ENCODE measurements at regions not wholly inside any gene's neighbourhood (a gene's known extent, or its start where the extent isn't known, plus 50 kb on each side); places are given as distances from the start of the nearest gene placed in this dataset.

GRCh38 chr7:85620936-85621685 is 434.3 kb upstream of the SEMA3D start:
- H3K4me3 ChIP-seq (ENCODE audit: low read depth, low read length): no peak overlapping the region
- DNase-seq (ENCODE audit: low read depth): peak; percentile 47
- TF ChIP-seq POLR2A (IDR thresholded peaks at IDR 0.05; ENCODE audit: extremely low read depth, insufficient read length) (no peak), MYC (IDR thresholded peaks at IDR 0.05; ENCODE audit: low read depth, low read length) (no peak)
- TF ChIP-seq, protein P1, sequence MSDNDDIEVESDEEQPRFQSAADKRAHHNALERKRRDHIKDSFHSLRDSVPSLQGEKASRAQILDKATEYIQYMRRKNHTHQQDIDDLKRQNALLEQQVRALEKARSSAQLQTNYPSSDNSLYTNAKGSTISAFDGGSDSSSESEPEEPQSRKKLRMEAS (IDR thresholded peaks at IDR 0.05; ENCODE audit: low read depth, low read length): no peak
- TF ChIP-seq, protein P2, sequence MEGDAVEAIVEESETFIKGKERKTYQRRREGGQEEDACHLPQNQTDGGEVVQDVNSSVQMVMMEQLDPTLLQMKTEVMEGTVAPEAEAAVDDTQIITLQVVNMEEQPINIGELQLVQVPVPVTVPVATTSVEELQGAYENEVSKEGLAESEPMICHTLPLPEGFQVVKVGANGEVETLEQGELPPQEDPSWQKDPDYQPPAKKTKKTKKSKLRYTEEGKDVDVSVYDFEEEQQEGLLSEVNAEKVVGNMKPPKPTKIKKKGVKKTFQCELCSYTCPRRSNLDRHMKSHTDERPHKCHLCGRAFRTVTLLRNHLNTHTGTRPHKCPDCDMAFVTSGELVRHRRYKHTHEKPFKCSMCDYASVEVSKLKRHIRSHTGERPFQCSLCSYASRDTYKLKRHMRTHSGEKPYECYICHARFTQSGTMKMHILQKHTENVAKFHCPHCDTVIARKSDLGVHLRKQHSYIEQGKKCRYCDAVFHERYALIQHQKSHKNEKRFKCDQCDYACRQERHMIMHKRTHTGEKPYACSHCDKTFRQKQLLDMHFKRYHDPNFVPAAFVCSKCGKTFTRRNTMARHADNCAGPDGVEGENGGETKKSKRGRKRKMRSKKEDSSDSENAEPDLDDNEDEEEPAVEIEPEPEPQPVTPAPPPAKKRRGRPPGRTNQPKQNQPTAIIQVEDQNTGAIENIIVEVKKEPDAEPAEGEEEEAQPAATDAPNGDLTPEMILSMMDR (IDR thresholded peaks at IDR 0.05; ENCODE audit: low read depth, low read length): no peak

DNA sequence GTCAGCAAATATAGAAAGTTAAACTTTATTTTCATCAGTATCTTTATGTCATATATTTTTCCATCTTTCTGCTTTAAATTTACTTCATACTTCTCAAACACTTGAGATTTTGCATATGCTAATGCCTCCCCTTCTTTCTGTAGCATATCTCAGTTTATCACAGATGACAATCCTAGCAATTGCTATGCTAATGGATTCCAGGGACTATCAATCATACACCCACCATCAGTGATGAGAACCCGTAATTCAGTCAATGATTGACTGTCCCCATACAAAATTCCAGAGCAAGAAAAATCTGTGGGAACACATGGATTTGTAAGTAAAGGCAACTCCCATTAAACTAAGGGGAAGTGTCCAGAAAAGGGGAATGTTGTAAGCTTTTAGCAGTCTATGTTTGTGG is 432.4 kb upstream of the SEMA3D start:
- no peak for TF ChIP-seq POLR2A (IDR thresholded peaks at IDR 0.05; ENCODE audit: extremely low read depth, insufficient read length)
- no peak for TF ChIP-seq MYC (IDR thresholded peaks at IDR 0.05; ENCODE audit: low read depth, low read length)
- TF ChIP-seq, protein P2 (IDR thresholded peaks at IDR 0.05; ENCODE audit: low read depth, low read length): no peak
- TF ChIP-seq, protein P1 (IDR thresholded peaks at IDR 0.05; ENCODE audit: low read depth, low read length): no peak
- no peak overlapping the region for H3K4me3 ChIP-seq (ENCODE audit: low read depth, low read length)
- no peak for DNase-seq (ENCODE audit: low read depth)

- no peak overlapping the region for H3K4me3 ChIP-seq (ENCODE audit: low read depth, low read length)
- DNase-seq (ENCODE audit: low read depth): peak; percentile 6
- TF ChIP-seq, protein P2 (IDR thresholded peaks at IDR 0.05; ENCODE audit: low read depth, low read length): no peak
- TF ChIP-seq MYC (IDR thresholded peaks at IDR 0.05; ENCODE audit: low read depth, low read length): no peak
- TF ChIP-seq, protein P1 (IDR thresholded peaks at IDR 0.05; ENCODE audit: low read depth, low read length): no peak
- TF ChIP-seq POLR2A (IDR thresholded peaks at IDR 0.05; ENCODE audit: extremely low read depth, insufficient read length): no peak
These were observed 427.8 kb upstream of the SEMA3D start for GRCh38 chr7:85614684-85615083.

GRCh38 chr7:85612514-85612913 is 425.7 kb upstream of the SEMA3D start:
- DNase-seq (ENCODE audit: low read depth): no peak
- TF ChIP-seq, protein P2 (IDR thresholded peaks at IDR 0.05; ENCODE audit: low read depth, low read length): no peak
- TF ChIP-seq, protein P1 (IDR thresholded peaks at IDR 0.05; ENCODE audit: low read depth, low read length): no peak
- TF ChIP-seq POLR2A (IDR thresholded peaks at IDR 0.05; ENCODE audit: extremely low read depth, insufficient read length) (no peak), MYC (IDR thresholded peaks at IDR 0.05; ENCODE audit: low read depth, low read length) (no peak)
- no peak overlapping the region for H3K4me3 ChIP-seq (ENCODE audit: low read depth, low read length)

DNA sequence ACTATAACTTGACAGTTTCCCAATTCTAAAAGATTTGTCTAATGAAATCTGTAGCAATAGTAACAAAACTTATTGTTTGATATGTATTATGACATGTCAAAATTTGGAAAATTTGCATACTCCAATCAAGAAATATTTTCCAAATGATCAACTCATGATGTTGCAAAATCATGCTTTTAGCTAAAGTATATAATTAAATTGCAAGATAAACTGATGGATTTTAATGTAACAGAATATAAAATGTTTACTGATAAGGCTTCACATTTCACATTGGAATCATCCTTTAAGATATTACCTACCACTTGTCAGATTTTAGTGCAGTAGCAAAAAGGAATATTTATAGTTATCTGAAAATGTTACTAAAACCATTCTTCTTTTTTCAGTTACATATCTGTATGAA is 421.9 kb upstream of the SEMA3D start:
- DNase-seq (ENCODE audit: low read depth): no peak
- no peak overlapping the region for H3K4me3 ChIP-seq (ENCODE audit: low read depth, low read length)
- TF ChIP-seq, protein P2 (IDR thresholded peaks at IDR 0.05; ENCODE audit: low read depth, low read length): no peak
- TF ChIP-seq, protein P1 (IDR thresholded peaks at IDR 0.05; ENCODE audit: low read depth, low read length): no peak
- TF ChIP-seq MYC (IDR thresholded peaks at IDR 0.05; ENCODE audit: low read depth, low read length): no peak
- no peak for TF ChIP-seq POLR2A (IDR thresholded peaks at IDR 0.05; ENCODE audit: extremely low read depth, insufficient read length)

All from NB4 (cell line).